ENCODE measurements at regions not wholly inside any gene's neighbourhood (a gene's known extent, or its start where the extent isn't known, plus 50 kb on each side); places are given as distances from the start of the nearest gene placed in this dataset.

- H3K4me1 ChIP-seq (ENCODE audit: control insufficient read depth in 2 of 2, insufficient read depth in 2 of 2, low read length in 2 of 2), result no peaks in the 10 kb centered on the region
- ATAC-seq (ENCODE audit: low read depth), result no peak
- peaks cover 0 to 4% (median 0%) of the 10 kb centered on the region in 3 donors for H3K9me3 ChIP-seq (ENCODE audit: control extremely low read depth in 1 of 3, control insufficient read depth in 2 of 3, insufficient read depth in 1 of 3, low read length in 2 of 3)
- Mint-ChIP-seq H3K27me3 (peaks cover 3% of the 10 kb centered on the region), H3K27ac (no peak overlapping the region), H3K4me3 (no peak overlapping the region), H3K4me1 (no peaks in the 10 kb centered on the region), H3K9me3 (ENCODE audit: insufficient read depth) (no peaks in the 10 kb centered on the region)
- no peaks in the 10 kb centered on the region for H4K20me1 ChIP-seq (ENCODE audit: control insufficient read depth, insufficient read depth, low read length, poor library complexity, severe bottlenecking)
- POLR2A ChIA-PET, result no interaction called here
- TF ChIP-seq CTCF (IDR thresholded peaks at IDR 0.05), result no peak
- no peak for TF ChIP-seq EZH2 (IDR thresholded peaks at IDR 0.05; ENCODE audit: borderline replicate concordance, insufficient read depth, low read depth, low read length, poor library complexity, severe bottlenecking)
- H2AFZ ChIP-seq (ENCODE audit: insufficient read depth, low read depth, low read length, poor library complexity, severe bottlenecking), result no peak overlapping the region
- intact Hi-C loops (cut with micrococcal nuclease), result no loop called here
- H3K9ac ChIP-seq (ENCODE audit: low read length), result no peak overlapping the region
- H3K27ac ChIP-seq (ENCODE audit: low read length in 2 of 2), result no peak overlapping the region
- H3K27me3 ChIP-seq (replicated peaks in 1 of 4; ENCODE audit: control extremely low read depth in 1 of 4, control insufficient read depth in 3 of 4, insufficient read depth in 4 of 4, low read length in 3 of 4), result no peaks in the 10 kb centered on the region
- H3K36me3 ChIP-seq (replicated peaks in 1 of 2; ENCODE audit: control extremely low read depth in 1 of 2, control insufficient read depth in 1 of 2, extremely low read depth in 1 of 2, insufficient read depth in 2 of 2, low read length in 1 of 2), result no peaks in the 10 kb centered on the region
- no peak overlapping the region for H3K4me2 ChIP-seq (replicated peaks; ENCODE audit: low read depth, low read length, poor library complexity, severe bottlenecking)
- CTCF ChIA-PET, result no interaction called here
- H3K4me3 ChIP-seq (ENCODE audit: control extremely low read depth in 1 of 5, extremely low read depth in 1 of 5, insufficient read depth in 1 of 5, low read depth in 2 of 5, low read length in 4 of 5), result no peak overlapping the region
- H3K79me2 ChIP-seq (ENCODE audit: control insufficient read depth, insufficient read depth, low read length), result no peaks in the 10 kb centered on the region
- no peak for DNase-seq
Measured at GRCh38 chr12:58563621-58564020, 356.7 kb downstream of the LRIG3 start.

GRCh38 chr12:58564721-58565120, 355.6 kb downstream of the LRIG3 start:
- ChIA-PET POLR2A (no interaction called here), CTCF (no interaction called here)
- Histone ChIP-seq H2AFZ (ENCODE audit: insufficient read depth, low read depth, low read length, poor library complexity, severe bottlenecking) (no peak overlapping the region), H3K36me3 (replicated peaks in 1 of 2; ENCODE audit: control extremely low read depth in 1 of 2, control insufficient read depth in 1 of 2, extremely low read depth in 1 of 2, insufficient read depth in 2 of 2, low read length in 1 of 2) (no peaks in the 10 kb centered on the region), H3K79me2 (ENCODE audit: control insufficient read depth, insufficient read depth, low read length) (no peaks in the 10 kb centered on the region), H3K9me3 (ENCODE audit: control extremely low read depth in 1 of 3, control insufficient read depth in 2 of 3, insufficient read depth in 1 of 3, low read length in 2 of 3) (peaks cover 0 to 4% (median 0%) of the 10 kb centered on the region in 3 donors), H3K9ac (ENCODE audit: low read length) (no peak overlapping the region), H3K27ac (ENCODE audit: low read length in 2 of 2) (no peak overlapping the region), H3K4me3 (ENCODE audit: control extremely low read depth in 1 of 5, extremely low read depth in 1 of 5, insufficient read depth in 1 of 5, low read depth in 2 of 5, low read length in 4 of 5) (no peak overlapping the region), H3K4me1 (ENCODE audit: control insufficient read depth in 2 of 2, insufficient read depth in 2 of 2, low read length in 2 of 2) (no peaks in the 10 kb centered on the region), H3K4me2 (replicated peaks; ENCODE audit: low read depth, low read length, poor library complexity, severe bottlenecking) (no peak overlapping the region), H3K27me3 (replicated peaks in 1 of 4; ENCODE audit: control extremely low read depth in 1 of 4, control insufficient read depth in 3 of 4, insufficient read depth in 4 of 4, low read length in 3 of 4) (no peaks in the 10 kb centered on the region), H4K20me1 (ENCODE audit: control insufficient read depth, insufficient read depth, low read length, poor library complexity, severe bottlenecking) (no peaks in the 10 kb centered on the region)
- no peaks in the 10 kb centered on the region for H3K4me1 Mint-ChIP-seq
- H3K4me3 Mint-ChIP-seq, result no peak overlapping the region
- H3K27me3 Mint-ChIP-seq, result peaks cover 3% of the 10 kb centered on the region
- 86% methylated on average over 1 of the region's 1 CpG for WGBS (ENCODE audit: insufficient coverage)
- no peaks in the 10 kb centered on the region for H3K9me3 Mint-ChIP-seq (ENCODE audit: insufficient read depth)
- DNase-seq (no peak), ATAC-seq (ENCODE audit: low read depth) (no peak)
- TF ChIP-seq CTCF (IDR thresholded peaks at IDR 0.05), result no peak
- TF ChIP-seq EZH2 (IDR thresholded peaks at IDR 0.05; ENCODE audit: borderline replicate concordance, insufficient read depth, low read depth, low read length, poor library complexity, severe bottlenecking), result no peak
- no peak overlapping the region for H3K27ac Mint-ChIP-seq
- intact Hi-C loops (cut with micrococcal nuclease), result no loop called here

Data from B cell (primary cell).